ENCODE measurements at regions not wholly inside any gene's neighbourhood (a gene's known extent, or its start where the extent isn't known, plus 50 kb on each side); places are given as distances from the start of the nearest gene placed in this dataset.

GRCh38 chr10:78657862-78658165 is 411.0 kb upstream of the ZMIZ1 start:
- TF ChIP-seq CTCF (IDR thresholded peaks at IDR 0.05) (no peak), EP300 (IDR thresholded peaks at IDR 0.05) (no peak), POLR2A (IDR thresholded peaks at IDR 0.05) (no peak)

All from tibial nerve (tissue), 4 donors.